ENCODE measurements at regions not wholly inside any gene's neighbourhood (a gene's known extent, or its start where the extent isn't known, plus 50 kb on each side); places are given as distances from the start of the nearest gene placed in this dataset.

- TF ChIP-seq POLR2A (IDR thresholded peaks at IDR 0.05) (no peak), CTCF (IDR thresholded peaks at IDR 0.05) (no peak)
- intact Hi-C loops (cut with DNase I; ENCODE audit: low total_unique reads): no loop called here
- DNase-seq: no peak
Observed at GRCh38 chr5:124596595-124597421, 149.6 kb downstream of the ZNF608 start.

GRCh38 chr5:124593952-124594351, 152.5 kb downstream of the ZNF608 start:
- TF ChIP-seq POLR2A (IDR thresholded peaks at IDR 0.05) (no peak), CTCF (IDR thresholded peaks at IDR 0.05) (no peak)
- Histone ChIP-seq H3K4me3 (no peak overlapping the region), H3K36me3 (no peaks in the 10 kb centered on the region), H3K27ac (no peak overlapping the region), H3K9me3 (no peaks in the 10 kb centered on the region), H3K4me1 (no peaks in the 10 kb centered on the region), H3K27me3 (no peaks in the 10 kb centered on the region)
- intact Hi-C loops (cut with DNase I; ENCODE audit: low total_unique reads): no loop called here
- DNase-seq: no peak

More at GRCh38 chr5:124596595-124597421, 149.6 kb downstream of the ZNF608 start:
- no peaks in the 10 kb centered on the region for H3K27me3 ChIP-seq
- H3K4me1 ChIP-seq: no peaks in the 10 kb centered on the region
- no peak overlapping the region for H3K4me3 ChIP-seq
- H3K36me3 ChIP-seq: no peaks in the 10 kb centered on the region
- H3K9me3 ChIP-seq: no peaks in the 10 kb centered on the region
- H3K27ac ChIP-seq: no peak overlapping the region

- H3K27me3 ChIP-seq: no peaks in the 10 kb centered on the region
- no peaks in the 10 kb centered on the region for H3K36me3 ChIP-seq
- intact Hi-C loops (cut with DNase I; ENCODE audit: low total_unique reads): no loop called here
- H3K9me3 ChIP-seq: no peaks in the 10 kb centered on the region
- H3K27ac ChIP-seq: no peak overlapping the region
- no peak for TF ChIP-seq CTCF (IDR thresholded peaks at IDR 0.05)
- no peak for TF ChIP-seq POLR2A (IDR thresholded peaks at IDR 0.05)
- no peak for DNase-seq
- no peaks in the 10 kb centered on the region for H3K4me1 ChIP-seq
- no peak overlapping the region for H3K4me3 ChIP-seq
Observed at GRCh38 chr5:124592891-124593290, 153.5 kb downstream of the ZNF608 start.

- intact Hi-C loops (cut with DNase I; ENCODE audit: low total_unique reads): no loop called here
- H3K4me3 ChIP-seq: no peak overlapping the region
- no peaks in the 10 kb centered on the region for H3K9me3 ChIP-seq
- H3K36me3 ChIP-seq: no peaks in the 10 kb centered on the region
- H3K27ac ChIP-seq: no peak overlapping the region
- no peaks in the 10 kb centered on the region for H3K27me3 ChIP-seq
- TF ChIP-seq CTCF (IDR thresholded peaks at IDR 0.05) (no peak), POLR2A (IDR thresholded peaks at IDR 0.05) (no peak)
- no peak for DNase-seq
- H3K4me1 ChIP-seq: no peaks in the 10 kb centered on the region
Observed at GRCh38 chr5:124591583-124591982, 154.9 kb downstream of the ZNF608 start.

GRCh38 chr5:124590686-124591085, 155.8 kb downstream of the ZNF608 start:
- no peak for TF ChIP-seq POLR2A (IDR thresholded peaks at IDR 0.05)
- no peak for TF ChIP-seq CTCF (IDR thresholded peaks at IDR 0.05)
- no peaks in the 10 kb centered on the region for H3K9me3 ChIP-seq
- no peaks in the 10 kb centered on the region for H3K36me3 ChIP-seq
- H3K4me3 ChIP-seq: no peak overlapping the region
- H3K27ac ChIP-seq: no peak overlapping the region
- intact Hi-C loops (cut with DNase I; ENCODE audit: low total_unique reads): no loop called here
- no peak for DNase-seq
- no peaks in the 10 kb centered on the region for H3K27me3 ChIP-seq
- H3K4me1 ChIP-seq: no peaks in the 10 kb centered on the region

Data from uterus (tissue), 3 donors.